ENCODE measurements at regions not wholly inside any gene's neighbourhood (a gene's known extent, or its start where the extent isn't known, plus 50 kb on each side); places are given as distances from the start of the nearest gene placed in this dataset.

GRCh38 chr4:138405934-138406567, 163.9 kb upstream of the SLC7A11 start:
- H3K27ac Mint-ChIP-seq: no peak overlapping the region
- no peaks in the 10 kb centered on the region for H3K9me3 Mint-ChIP-seq
- peaks cover 14% of the 10 kb centered on the region for H3K4me1 Mint-ChIP-seq (ENCODE audit: unreplicated experiment)
- H3K36me3 Mint-ChIP-seq: no peaks in the 10 kb centered on the region
- DNase-seq (ENCODE audit: extremely low spot score, unreplicated experiment): no peak
- no peak for TF ChIP-seq CTCF (conservative IDR thresholded peaks at IDR 0.05)
- H3K27me3 Mint-ChIP-seq: no peaks in the 10 kb centered on the region
- H3K4me3 Mint-ChIP-seq: no peak overlapping the region

GRCh38 chr4:138405466-138405891, 163.3 kb upstream of the SLC7A11 start:
- Mint-ChIP-seq H3K9me3 (no peaks in the 10 kb centered on the region), H3K4me3 (no peak overlapping the region), H3K27ac (no peak overlapping the region), H3K27me3 (no peaks in the 10 kb centered on the region), H3K36me3 (no peaks in the 10 kb centered on the region), H3K4me1 (ENCODE audit: unreplicated experiment) (peaks cover 18% of the 10 kb centered on the region)
- DNase-seq (ENCODE audit: extremely low spot score, unreplicated experiment): no peak
- TF ChIP-seq CTCF (conservative IDR thresholded peaks at IDR 0.05): no peak

GRCh38 chr4:138404801-138405200, 162.7 kb upstream of the SLC7A11 start:
- Mint-ChIP-seq H3K27ac (no peak overlapping the region), H3K9me3 (no peaks in the 10 kb centered on the region), H3K36me3 (no peaks in the 10 kb centered on the region), H3K27me3 (no peaks in the 10 kb centered on the region), H3K4me1 (ENCODE audit: unreplicated experiment) (peaks cover 25% of the 10 kb centered on the region), H3K4me3 (no peak overlapping the region)
- TF ChIP-seq CTCF (conservative IDR thresholded peaks at IDR 0.05): no peak
- DNase-seq (ENCODE audit: extremely low spot score, unreplicated experiment): no peak

GRCh38 chr4:138404251-138404650, 162.1 kb upstream of the SLC7A11 start:
- no peak for TF ChIP-seq CTCF (conservative IDR thresholded peaks at IDR 0.05)
- H3K9me3 Mint-ChIP-seq: no peaks in the 10 kb centered on the region
- no peak for DNase-seq (ENCODE audit: extremely low spot score, unreplicated experiment)
- no peak overlapping the region for H3K27ac Mint-ChIP-seq
- no peaks in the 10 kb centered on the region for H3K27me3 Mint-ChIP-seq
- peaks cover 26% of the 10 kb centered on the region for H3K4me1 Mint-ChIP-seq (ENCODE audit: unreplicated experiment)
- H3K36me3 Mint-ChIP-seq: no peaks in the 10 kb centered on the region
- no peak overlapping the region for H3K4me3 Mint-ChIP-seq

- H3K27me3 Mint-ChIP-seq: no peaks in the 10 kb centered on the region
- H3K27ac Mint-ChIP-seq: no peak overlapping the region
- no peak for TF ChIP-seq CTCF (conservative IDR thresholded peaks at IDR 0.05)
- H3K36me3 Mint-ChIP-seq: no peaks in the 10 kb centered on the region
- H3K4me1 Mint-ChIP-seq (ENCODE audit: unreplicated experiment): peaks cover 29% of the 10 kb centered on the region
- H3K9me3 Mint-ChIP-seq: no peaks in the 10 kb centered on the region
- H3K4me3 Mint-ChIP-seq: no peak overlapping the region
- DNase-seq (ENCODE audit: extremely low spot score, unreplicated experiment): no peak
Measured at GRCh38 chr4:138401334-138401733, 159.2 kb upstream of the SLC7A11 start.

- no peak for DNase-seq (ENCODE audit: extremely low spot score, unreplicated experiment)
- H3K4me3 Mint-ChIP-seq: peak overlapping the region; percentile 54
- peak overlapping the region; percentile 15 for H3K27ac Mint-ChIP-seq
- peaks cover 29% of the 10 kb centered on the region for H3K4me1 Mint-ChIP-seq (ENCODE audit: unreplicated experiment)
- TF ChIP-seq CTCF (conservative IDR thresholded peaks at IDR 0.05): no peak
- no peaks in the 10 kb centered on the region for H3K36me3 Mint-ChIP-seq
- no peaks in the 10 kb centered on the region for H3K27me3 Mint-ChIP-seq
- no peaks in the 10 kb centered on the region for H3K9me3 Mint-ChIP-seq
Measured at GRCh38 chr4:138400543-138400942, 158.4 kb upstream of the SLC7A11 start.

Measured in type B pancreatic cell (in vitro differentiated cells).